ENCODE measurements at regions not wholly inside any gene's neighbourhood (a gene's known extent, or its start where the extent isn't known, plus 50 kb on each side); places are given as distances from the start of the nearest gene placed in this dataset.

DNA sequence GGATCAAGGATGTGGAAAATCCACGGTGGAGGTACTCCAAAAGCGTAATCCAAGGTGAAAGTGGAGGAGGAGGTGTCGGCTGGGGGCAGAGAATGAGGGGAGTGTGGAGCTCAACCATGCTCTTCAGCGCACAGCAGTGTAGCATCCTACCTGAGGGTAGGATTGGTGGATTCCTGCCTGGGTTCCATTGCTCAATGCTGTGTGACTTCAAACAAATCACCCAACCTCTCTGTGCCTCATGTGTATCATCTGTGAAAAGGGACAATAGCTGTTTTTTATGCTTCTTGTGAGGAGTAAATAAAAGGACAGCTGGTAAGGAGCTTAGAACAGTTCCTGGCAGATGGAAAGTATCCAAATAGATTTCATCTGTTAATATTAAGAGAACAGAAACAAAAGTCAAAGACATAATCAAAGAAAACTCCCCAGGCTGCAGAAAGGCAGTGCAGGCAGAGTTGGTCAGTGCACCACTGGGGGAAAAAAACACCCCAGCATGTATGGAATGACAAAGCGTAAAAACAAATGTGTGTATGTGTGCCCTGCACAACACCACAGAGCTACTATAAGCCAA is 130.0 kb upstream of the HDAC4 start:
- TF ChIP-seq, protein P1, sequence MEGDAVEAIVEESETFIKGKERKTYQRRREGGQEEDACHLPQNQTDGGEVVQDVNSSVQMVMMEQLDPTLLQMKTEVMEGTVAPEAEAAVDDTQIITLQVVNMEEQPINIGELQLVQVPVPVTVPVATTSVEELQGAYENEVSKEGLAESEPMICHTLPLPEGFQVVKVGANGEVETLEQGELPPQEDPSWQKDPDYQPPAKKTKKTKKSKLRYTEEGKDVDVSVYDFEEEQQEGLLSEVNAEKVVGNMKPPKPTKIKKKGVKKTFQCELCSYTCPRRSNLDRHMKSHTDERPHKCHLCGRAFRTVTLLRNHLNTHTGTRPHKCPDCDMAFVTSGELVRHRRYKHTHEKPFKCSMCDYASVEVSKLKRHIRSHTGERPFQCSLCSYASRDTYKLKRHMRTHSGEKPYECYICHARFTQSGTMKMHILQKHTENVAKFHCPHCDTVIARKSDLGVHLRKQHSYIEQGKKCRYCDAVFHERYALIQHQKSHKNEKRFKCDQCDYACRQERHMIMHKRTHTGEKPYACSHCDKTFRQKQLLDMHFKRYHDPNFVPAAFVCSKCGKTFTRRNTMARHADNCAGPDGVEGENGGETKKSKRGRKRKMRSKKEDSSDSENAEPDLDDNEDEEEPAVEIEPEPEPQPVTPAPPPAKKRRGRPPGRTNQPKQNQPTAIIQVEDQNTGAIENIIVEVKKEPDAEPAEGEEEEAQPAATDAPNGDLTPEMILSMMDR (IDR thresholded peaks at IDR 0.05): no peak
- no peak for TF ChIP-seq POLR2A (IDR thresholded peaks at IDR 0.05)
